Neural cell (in vitro differentiated cells): ENCODE measurements at regions not wholly inside any gene's neighbourhood (a gene's known extent, or its start where the extent isn't known, plus 50 kb on each side); places are given as distances from the start of the nearest gene placed in this dataset.

Experiments used
- H2AFZ ChIP-seq: fragments of 200-600, 300-800 bp; sonication (generic), shearing (Covaris generic); 2 replicates; pipeline ENCODE4 v1.6.0; 2014; ENCODE audit warnings: low read depth, mild to moderate bottlenecking, antibody characterized with exemption, low read length, moderate library complexity
- H3F3A ChIP-seq: fragments of 200-600 bp; shearing (Covaris generic); 2 replicates; pipeline ENCODE4 v1.6.1; 2016; ENCODE audit warnings: mild to moderate bottlenecking, moderate library complexity, mixed read lengths, antibody characterized with exemption, low read length; ENCODE audit not compliant: insufficient read depth, poor library complexity, severe bottlenecking
- H3K27ac ChIP-seq: fragments of 200-600, 300-800 bp; sonication (generic), shearing (Covaris generic); 2 replicates; pipeline ENCODE4 v1.5.1; 2014; ENCODE audit warnings: mild to moderate bottlenecking, low read length, moderate library complexity
- H3K27me3 ChIP-seq: fragments of 300-800, 200-600 bp; sonication (generic), shearing (Covaris generic); 2 replicates; pipeline ENCODE4 v1.6.0; 2014; ENCODE audit warnings: mild to moderate bottlenecking, low read depth, low read length, moderate library complexity; ENCODE audit not compliant: insufficient read depth
- H3K36me3 ChIP-seq: fragments of 300-800, 200-600 bp; sonication (generic), shearing (Covaris generic); 2 replicates; pipeline ENCODE4 v1.5.1; 2014; ENCODE audit warnings: mild to moderate bottlenecking, antibody characterized with exemption, low read length, moderate library complexity; ENCODE audit not compliant: insufficient read depth
- H3K4me2 ChIP-seq: fragments of 300-800, 200-600 bp; sonication (generic), shearing (Covaris generic); 2 replicates; pipeline ENCODE4 v1.6.0; 2014; ENCODE audit warnings: mild to moderate bottlenecking, low read length
- H3K4me3 ChIP-seq: fragments of 300-800, 200-600 bp; sonication (generic), shearing (Covaris generic); 2 replicates; pipeline ENCODE4 v1.5.1; 2014; ENCODE audit warnings: mild to moderate bottlenecking, low read length, moderate library complexity
- H3K79me2 ChIP-seq: fragments of 200-600 bp; shearing (Covaris generic); replicated peaks from 2 replicates; pipeline ENCODE4 v1.6.0; 2014; ENCODE audit warnings: mild to moderate bottlenecking, low read length, moderate library complexity; ENCODE audit not compliant: insufficient read depth
- H3K9ac ChIP-seq: fragments of 300-800, 200-600 bp; sonication (generic), shearing (Covaris generic); 2 replicates; pipeline ENCODE4 v1.6.1; 2016; ENCODE audit warnings: mild to moderate bottlenecking, low read length, mixed read lengths
- H3K9me2 ChIP-seq: fragments of 200-600 bp; shearing (Covaris generic); 2 replicates; pipeline ENCODE4 v1.6.1; 2016; ENCODE audit warnings: mild to moderate bottlenecking, low read length, mixed read lengths; ENCODE audit not compliant: insufficient read depth
- H3K9me3 ChIP-seq: fragments of 200-600, 300-800 bp; sonication (generic), shearing (Covaris generic); 2 replicates; pipeline ENCODE4 v1.6.1; 2016; ENCODE audit warnings: mild to moderate bottlenecking, mixed run types, low read length, moderate library complexity, mixed read lengths
- H4K20me1 ChIP-seq: fragments of 200-600 bp; shearing (Covaris generic); 2 replicates; pipeline ENCODE4 v1.6.1; 2016; ENCODE audit warnings: mild to moderate bottlenecking, mixed run types; ENCODE audit not compliant: insufficient read depth
- CTCF ChIP-seq: fragments of 450-650 bp; IDR thresholded peaks from 2 replicates; pipeline ENCODE4 v1.5.1; 2014; ENCODE audit warnings: antibody characterized with exemption, mild to moderate bottlenecking, moderate library complexity; ENCODE audit not compliant: poor library complexity, severe bottlenecking
- EP300 ChIP-seq: fragments of 450-650 bp; conservative IDR thresholded peaks from 2 replicates; pipeline ENCODE4 v1.6.1; 2014; ENCODE audit warnings: antibody characterized with exemption, mild to moderate bottlenecking, moderate library complexity; ENCODE audit not compliant: poor library complexity, severe bottlenecking
- EZH2 ChIP-seq: fragments of 200-600, 300-800 bp; shearing (Covaris generic), sonication (generic); IDR thresholded peaks from 2 replicates; pipeline ENCODE4 v1.6.1; 2014; ENCODE audit warnings: antibody characterized with exemption, low read length, borderline replicate concordance, mild to moderate bottlenecking; ENCODE audit not compliant: insufficient read depth, poor library complexity, severe bottlenecking
- MXI1 ChIP-seq: fragments of 450-650 bp; conservative IDR thresholded peaks from 2 replicates; pipeline ENCODE4 v1.6.1; 2014; ENCODE audit warnings: antibody characterized with exemption, mild to moderate bottlenecking; ENCODE audit not compliant: poor library complexity, severe bottlenecking
- POLR2AphosphoS5 ChIP-seq: IDR thresholded peaks from 2 replicates; pipeline ENCODE4 v1.6.1; 2012
- RAD21 ChIP-seq: fragments of 450-650 bp; conservative IDR thresholded peaks from 2 replicates; pipeline ENCODE4 v1.6.1; 2014; ENCODE audit warnings: antibody characterized with exemption, mild to moderate bottlenecking, moderate library complexity
- REST ChIP-seq: IDR thresholded peaks from 2 replicates; pipeline ENCODE4 v1.6.1; 2012; ENCODE audit warnings: borderline replicate concordance
- SMC3 ChIP-seq: fragments of 450-650 bp; conservative IDR thresholded peaks from 2 replicates; pipeline ENCODE4 v1.6.1; 2014; ENCODE audit warnings: antibody characterized with exemption, mild to moderate bottlenecking, moderate library complexity; ENCODE audit not compliant: poor library complexity
- TAF1 ChIP-seq: IDR thresholded peaks from 2 replicates; pipeline ENCODE4 v1.6.1; 2012; ENCODE audit warnings: low read depth

GRCh38 chr9:18118268-18118667 is 355.7 kb upstream of the ADAMTSL1 start:
- H2AFZ ChIP-seq = no peak overlapping the region

GRCh38 chr9:18122171-18122570 is 351.8 kb upstream of the ADAMTSL1 start:
- Histone ChIP-seq H3K4me3 (no peak overlapping the region), H3K27me3 (no peaks in the 10 kb centered on the region), H3K9me3 (no peaks in the 10 kb centered on the region), H2AFZ (no peak overlapping the region), H3F3A (no peaks in the 10 kb centered on the region), H3K27ac (no peak overlapping the region), H3K4me2 (no peak overlapping the region), H3K9ac (no peak overlapping the region), H4K20me1 (no peaks in the 10 kb centered on the region), H3K9me2 (no peaks in the 10 kb centered on the region), H3K36me3 (no peaks in the 10 kb centered on the region), H3K79me2 (no peaks in the 10 kb centered on the region)
- TF ChIP-seq RAD21 (no peak), REST (no peak), SMC3 (no peak), MXI1 (no peak), EZH2 (no peak), EP300 (no peak), CTCF (no peak)

More at GRCh38 chr9:18118268-18118667, 355.7 kb upstream of the ADAMTSL1 start:
- Histone ChIP-seq H4K20me1 (no peaks in the 10 kb centered on the region), H3K9me3 (no peaks in the 10 kb centered on the region), H3K4me2 (no peak overlapping the region), H3K27me3 (peaks cover 8% of the 10 kb centered on the region), H3F3A (no peaks in the 10 kb centered on the region), H3K9me2 (no peaks in the 10 kb centered on the region), H3K27ac (no peak overlapping the region), H3K9ac (no peak overlapping the region), H3K79me2 (no peaks in the 10 kb centered on the region), H3K4me3 (no peak overlapping the region), H3K36me3 (no peaks in the 10 kb centered on the region)
- TF ChIP-seq SMC3 = no peak
- TF ChIP-seq TAF1 = no peak
- no peak for TF ChIP-seq RAD21
- TF ChIP-seq POLR2AphosphoS5 = no peak
- TF ChIP-seq EP300 = no peak
- TF ChIP-seq EZH2 = no peak
- no peak for TF ChIP-seq CTCF
